ENCODE measurements at regions not wholly inside any gene's neighbourhood (a gene's known extent, or its start where the extent isn't known, plus 50 kb on each side); places are given as distances from the start of the nearest gene placed in this dataset.

DNA sequence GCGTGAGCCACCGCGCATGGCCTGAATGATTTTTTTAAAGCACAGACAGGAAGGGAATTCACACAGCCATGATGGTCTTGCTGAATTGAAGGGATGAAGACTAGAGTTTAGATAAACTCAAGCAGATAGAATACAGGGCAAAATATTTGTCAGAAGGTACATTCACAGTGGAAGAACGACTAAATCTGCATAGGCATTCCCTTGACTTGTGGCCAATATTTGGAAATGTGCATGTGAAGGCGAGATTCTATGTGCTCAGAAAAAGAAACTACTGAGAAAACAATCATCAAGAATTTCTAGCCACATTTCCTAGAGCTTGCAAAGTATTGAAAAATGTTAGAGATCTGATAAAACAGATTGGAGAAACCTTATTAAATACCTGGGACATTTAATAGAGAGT lies 1166.2 kb downstream of the DNAJB9 start:
- no peak overlapping the region for H3K27ac ChIP-seq

GRCh38 chr7:109745677-109746410 lies 1176.2 kb downstream of the DNAJB9 start:
- TF ChIP-seq CTCF (IDR thresholded peaks at IDR 0.05) = no peak
- no peaks in the 10 kb centered on the region for H3K27me3 ChIP-seq
- H3K36me3 ChIP-seq = no peaks in the 10 kb centered on the region
- intact Hi-C loops (cut with DNase I) = no loop called here
- FAIRE-seq (no peak), ATAC-seq (no peak), DNase-seq (no peak)
- no peaks in the 10 kb centered on the region for H3K9me3 ChIP-seq
- H3K27ac ChIP-seq = no peak overlapping the region
- 62 to 69% methylated on average over 4 of the region's 4 CpGs for WGBS, 2 donors
- H3K4me3 ChIP-seq = no peak overlapping the region
- H3K4me1 ChIP-seq = no peaks in the 10 kb centered on the region

More for the DNA sequence above, 1166.2 kb downstream of the DNAJB9 start:
- no peak for TF ChIP-seq CTCF (IDR thresholded peaks at IDR 0.05)
- H3K9me3 ChIP-seq = no peaks in the 10 kb centered on the region
- H3K36me3 ChIP-seq = no peaks in the 10 kb centered on the region
- DNase-seq (no peak), ATAC-seq (no peak), FAIRE-seq (no peak)
- WGBS, 2 donors = 76 to 79% methylated on average over 5 of the region's 5 CpGs
- no peaks in the 10 kb centered on the region for H3K27me3 ChIP-seq
- H3K4me3 ChIP-seq = no peak overlapping the region
- intact Hi-C loops (cut with DNase I) = no loop called here
- H3K4me1 ChIP-seq = no peaks in the 10 kb centered on the region

DNA sequence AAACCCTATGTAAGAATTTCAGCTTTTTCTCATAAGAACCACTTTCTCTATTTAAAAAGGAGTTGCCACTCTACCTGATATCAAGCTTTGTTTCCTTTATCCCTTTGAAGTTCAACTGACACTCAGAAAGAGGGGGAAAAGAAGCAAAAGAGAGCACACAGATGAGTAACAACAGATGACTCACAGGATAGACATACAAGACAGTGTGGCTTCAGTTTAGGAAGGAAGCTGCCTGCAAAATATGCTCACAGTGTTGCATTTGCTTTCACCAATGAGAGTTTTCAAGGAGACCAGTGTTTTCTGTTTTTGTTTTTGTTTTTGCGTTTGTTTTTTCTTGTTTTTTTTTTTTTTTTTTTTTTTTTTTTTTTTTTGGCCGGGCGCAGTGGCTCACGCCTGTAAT lies 1181.6 kb downstream of the DNAJB9 start:
- no peak for TF ChIP-seq CTCF (IDR thresholded peaks at IDR 0.05)
- no peak for ATAC-seq
- FAIRE-seq = no peak
- H3K9me3 ChIP-seq = no peaks in the 10 kb centered on the region
- H3K36me3 ChIP-seq = no peaks in the 10 kb centered on the region
- H3K4me3 ChIP-seq = no peak overlapping the region
- no peaks in the 10 kb centered on the region for H3K27me3 ChIP-seq
- DNase-seq = no peak
- 87 to 91% methylated on average over 4 of the region's 4 CpGs for WGBS, 2 donors
- H3K27ac ChIP-seq = no peak overlapping the region
- intact Hi-C loops (cut with DNase I) = no loop called here
- H3K4me1 ChIP-seq = no peaks in the 10 kb centered on the region

- H3K27me3 ChIP-seq = no peaks in the 10 kb centered on the region
- FAIRE-seq = no peak
- intact Hi-C loops (cut with DNase I) = no loop called here
- no peak overlapping the region for H3K27ac ChIP-seq
- H3K9me3 ChIP-seq = no peaks in the 10 kb centered on the region
- DNase-seq = no peak
- H3K4me3 ChIP-seq = no peak overlapping the region
- H3K36me3 ChIP-seq = no peaks in the 10 kb centered on the region
- no peak for TF ChIP-seq CTCF (IDR thresholded peaks at IDR 0.05)
- ATAC-seq = no peak
- 61 to 77% methylated on average over 4 of the region's 4 CpGs for WGBS, 2 donors
- no peaks in the 10 kb centered on the region for H3K4me1 ChIP-seq
These were observed 1182.4 kb downstream of the DNAJB9 start for GRCh38 chr7:109752068-109752467.

DNA sequence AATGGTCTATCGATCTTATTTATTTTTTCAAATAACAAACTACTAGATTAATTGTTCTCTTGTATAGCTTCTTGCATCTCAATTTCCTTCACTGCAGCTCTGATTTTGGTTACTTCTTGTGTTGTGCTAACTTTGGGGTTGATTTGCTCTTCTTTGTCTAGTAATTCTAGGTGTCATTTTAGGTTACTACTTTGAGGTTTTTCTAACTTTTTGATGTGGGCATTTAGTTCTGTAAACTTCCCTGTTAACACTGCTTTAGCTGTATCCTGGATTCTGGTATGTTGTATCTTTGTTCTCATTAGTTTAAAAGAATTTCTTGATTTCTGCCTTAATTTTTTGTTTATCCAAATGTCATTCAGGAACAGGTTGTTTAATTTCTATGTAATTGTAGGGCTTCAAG lies 1188.0 kb downstream of the DNAJB9 start:
- intact Hi-C loops (cut with DNase I) = no loop called here
- no peak for TF ChIP-seq CTCF (IDR thresholded peaks at IDR 0.05)
- WGBS, 2 donors = 74 to 78% methylated on average over 1 of the region's 1 CpG

More for the DNA sequence above, 1188.0 kb downstream of the DNAJB9 start:
- H3K27me3 ChIP-seq = no peaks in the 10 kb centered on the region
- H3K9me3 ChIP-seq = no peaks in the 10 kb centered on the region
- FAIRE-seq = no peak
- no peak for DNase-seq
- H3K4me3 ChIP-seq = no peak overlapping the region
- H3K4me1 ChIP-seq = no peaks in the 10 kb centered on the region
- no peaks in the 10 kb centered on the region for H3K36me3 ChIP-seq
- no peak for ATAC-seq
- H3K27ac ChIP-seq = no peak overlapping the region

Measured in pancreas (tissue), 10 donors.